Upper lobe of right lung (tissue), 1 donor: ENCODE measurements at regions not wholly inside any gene's neighbourhood (a gene's known extent, or its start where the extent isn't known, plus 50 kb on each side); places are given as distances from the start of the nearest gene placed in this dataset.

Experiments
- ATAC-seq: fragments of 200-7000 bp; cut with Tn5 transposase; one replicate; pipeline ENCODE4 v1.9.1; 2020; ENCODE audit warnings: mild to moderate bottlenecking, moderate library complexity
- DNase-seq: peaks from one replicate; pipeline ENCODE4 v3.0.0-alpha.2; 2020
- H3K27ac ChIP-seq: fragments of 200-600 bp; one replicate; pipeline ENCODE4 v1.8.0; 2022
- H3K27me3 ChIP-seq: fragments of 200-600 bp; one replicate; pipeline ENCODE4 v1.8.0; 2022; ENCODE audit warnings: mild to moderate bottlenecking
- H3K36me3 ChIP-seq: fragments of 200-600 bp; one replicate; pipeline ENCODE4 v1.8.0; 2022
- H3K4me1 ChIP-seq: fragments of 200-600 bp; one replicate; pipeline ENCODE4 v1.8.0; 2022
- H3K4me3 ChIP-seq: fragments of 200-600 bp; one replicate; pipeline ENCODE4 v1.8.0; 2022; ENCODE audit warnings: mild to moderate bottlenecking
- H3K9me3 ChIP-seq: fragments of 200-600 bp; one replicate; pipeline ENCODE4 v1.8.0; 2022
- intact Hi-C: fragments of 100-400 bp; cut with DNase I; formaldehyde crosslinking; loops from one replicate; pipeline ENCODE4 v1.11.0; 2022
- TF ChIP-seq, protein P1 (sequence below): fragments of 200-600 bp; IDR thresholded peaks from one replicate; pipeline ENCODE4 v1.8.0; 2022; ENCODE audit warnings: antibody characterized with exemption
- donor health status: DM: no; HTN: yes; CAD: no; lungs with severe emphysema.

DNA sequence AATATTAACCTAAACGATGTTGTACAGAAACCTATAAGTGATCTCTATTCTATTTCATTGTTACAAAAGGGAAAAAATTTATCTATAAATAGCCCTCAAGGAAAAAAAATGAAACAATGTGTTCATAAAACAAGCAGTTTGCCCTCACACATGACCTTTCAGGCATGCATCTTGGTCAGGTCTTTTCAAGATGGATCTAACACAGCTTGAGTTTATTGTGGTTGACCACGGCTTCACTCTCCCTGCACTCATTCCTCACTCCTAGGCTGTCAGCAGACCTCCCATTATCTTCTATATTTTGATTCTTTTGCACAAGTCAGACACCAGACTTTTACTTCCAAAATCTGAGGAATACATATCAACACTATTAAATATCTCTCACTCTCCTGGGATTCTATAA lies 544.3 kb downstream of the KCNT2 start:
- Histone ChIP-seq H3K9me3 (no peaks in the 10 kb centered on the region), H3K36me3 (no peaks in the 10 kb centered on the region), H3K4me3 (no peak overlapping the region), H3K27ac (no peak overlapping the region), H3K4me1 (no peaks in the 10 kb centered on the region), H3K27me3 (no peaks in the 10 kb centered on the region)
- intact Hi-C loops, result no loop called here
- DNase-seq, result no peak
- ATAC-seq, result no peak
- TF ChIP-seq, protein P1, sequence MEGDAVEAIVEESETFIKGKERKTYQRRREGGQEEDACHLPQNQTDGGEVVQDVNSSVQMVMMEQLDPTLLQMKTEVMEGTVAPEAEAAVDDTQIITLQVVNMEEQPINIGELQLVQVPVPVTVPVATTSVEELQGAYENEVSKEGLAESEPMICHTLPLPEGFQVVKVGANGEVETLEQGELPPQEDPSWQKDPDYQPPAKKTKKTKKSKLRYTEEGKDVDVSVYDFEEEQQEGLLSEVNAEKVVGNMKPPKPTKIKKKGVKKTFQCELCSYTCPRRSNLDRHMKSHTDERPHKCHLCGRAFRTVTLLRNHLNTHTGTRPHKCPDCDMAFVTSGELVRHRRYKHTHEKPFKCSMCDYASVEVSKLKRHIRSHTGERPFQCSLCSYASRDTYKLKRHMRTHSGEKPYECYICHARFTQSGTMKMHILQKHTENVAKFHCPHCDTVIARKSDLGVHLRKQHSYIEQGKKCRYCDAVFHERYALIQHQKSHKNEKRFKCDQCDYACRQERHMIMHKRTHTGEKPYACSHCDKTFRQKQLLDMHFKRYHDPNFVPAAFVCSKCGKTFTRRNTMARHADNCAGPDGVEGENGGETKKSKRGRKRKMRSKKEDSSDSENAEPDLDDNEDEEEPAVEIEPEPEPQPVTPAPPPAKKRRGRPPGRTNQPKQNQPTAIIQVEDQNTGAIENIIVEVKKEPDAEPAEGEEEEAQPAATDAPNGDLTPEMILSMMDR, result no peak

- no peaks in the 10 kb centered on the region for H3K36me3 ChIP-seq
- H3K27me3 ChIP-seq, result no peaks in the 10 kb centered on the region
- intact Hi-C loops, result no loop called here
- DNase-seq (no peak), ATAC-seq (no peak)
- H3K4me3 ChIP-seq, result no peak overlapping the region
- TF ChIP-seq, protein P1, result no peak
- H3K4me1 ChIP-seq, result no peaks in the 10 kb centered on the region
- no peak overlapping the region for H3K27ac ChIP-seq
- no peaks in the 10 kb centered on the region for H3K9me3 ChIP-seq
Measured at GRCh38 chr1:196063294-196063693, 544.9 kb downstream of the KCNT2 start.

GRCh38 chr1:196060539-196060938 lies 547.7 kb downstream of the KCNT2 start:
- Histone ChIP-seq H3K27me3 (no peaks in the 10 kb centered on the region), H3K4me1 (no peaks in the 10 kb centered on the region), H3K27ac (no peak overlapping the region), H3K4me3 (no peak overlapping the region), H3K9me3 (no peaks in the 10 kb centered on the region), H3K36me3 (no peaks in the 10 kb centered on the region)
- ATAC-seq, result no peak
- TF ChIP-seq, protein P1, result no peak
- intact Hi-C loops, result no loop called here
- no peak for DNase-seq

GRCh38 chr1:196059210-196059609 lies 549.0 kb downstream of the KCNT2 start:
- Histone ChIP-seq H3K4me1 (no peaks in the 10 kb centered on the region), H3K9me3 (no peaks in the 10 kb centered on the region), H3K27me3 (no peaks in the 10 kb centered on the region), H3K27ac (no peak overlapping the region), H3K4me3 (no peak overlapping the region), H3K36me3 (no peaks in the 10 kb centered on the region)
- TF ChIP-seq, protein P1, result no peak
- intact Hi-C loops, result no loop called here
- ATAC-seq, result no peak
- no peak for DNase-seq

DNA sequence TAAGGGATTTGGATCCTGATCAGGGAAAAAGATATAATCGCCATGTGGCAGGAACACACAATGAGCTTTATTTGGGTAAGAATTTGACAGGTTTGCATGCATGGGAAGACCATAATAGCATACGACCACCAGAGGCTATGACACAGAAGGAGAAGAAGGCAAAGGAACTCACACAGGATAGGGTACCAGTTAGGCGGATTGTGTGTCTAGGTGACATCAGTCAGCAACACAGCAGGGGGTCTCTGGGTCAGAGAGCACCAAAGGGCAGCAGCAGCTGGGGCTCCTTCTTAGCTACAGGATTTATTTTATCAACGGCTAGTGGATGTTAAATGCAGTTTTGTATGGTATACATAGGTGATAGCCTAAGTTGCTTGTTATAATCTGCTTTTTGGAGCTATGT lies 551.3 kb downstream of the KCNT2 start:
- Histone ChIP-seq H3K36me3 (no peaks in the 10 kb centered on the region), H3K4me3 (no peak overlapping the region), H3K9me3 (no peaks in the 10 kb centered on the region), H3K27ac (no peak overlapping the region), H3K4me1 (no peaks in the 10 kb centered on the region), H3K27me3 (no peaks in the 10 kb centered on the region)
- intact Hi-C loops, result no loop called here
- no peak for ATAC-seq
- TF ChIP-seq, protein P1, result no peak
- DNase-seq, result no peak

DNA sequence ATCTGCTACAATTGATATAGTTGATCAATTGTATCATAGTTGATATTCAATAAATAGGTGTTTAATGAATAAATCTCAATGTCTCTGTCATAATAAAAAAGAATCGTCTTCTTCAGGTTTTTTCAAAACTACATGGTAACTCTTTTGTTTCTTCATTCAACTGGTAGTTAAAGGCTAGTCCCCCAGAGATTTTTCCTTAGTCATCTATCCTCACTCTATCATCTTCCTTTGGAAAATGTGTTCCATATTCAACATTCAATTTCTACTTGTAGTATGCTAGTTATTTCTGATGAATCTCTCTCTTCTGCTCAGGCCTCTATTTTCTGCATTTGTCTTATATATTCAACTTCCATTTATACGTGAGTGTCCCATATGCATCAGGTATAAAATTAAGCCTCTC lies 558.8 kb downstream of the KCNT2 start:
- no peak overlapping the region for H3K27ac ChIP-seq
- no peaks in the 10 kb centered on the region for H3K36me3 ChIP-seq
- no peaks in the 10 kb centered on the region for H3K9me3 ChIP-seq
- ATAC-seq (no peak), DNase-seq (no peak)
- H3K27me3 ChIP-seq, result no peaks in the 10 kb centered on the region
- no peaks in the 10 kb centered on the region for H3K4me1 ChIP-seq
- TF ChIP-seq, protein P1, result no peak
- intact Hi-C loops, result no loop called here
- no peak overlapping the region for H3K4me3 ChIP-seq
